GM21528 (cell line): ENCODE measurements at regions not wholly inside any gene's neighbourhood (a gene's known extent, or its start where the extent isn't known, plus 50 kb on each side); places are given as distances from the start of the nearest gene placed in this dataset.
"Not testable (repeated sequence)": the region's sequence is repeated elsewhere in the genome, so short reads cannot be mapped to it uniquely, and the experiment has no call there.

Source experiments
- ATAC-seq: cut with Tn5 transposase; IDR thresholded peaks from one replicate; pipeline ENCODE4 v1.9.1; 2021; ENCODE audit warnings: mild to moderate bottlenecking, moderate library complexity; ENCODE audit not compliant: unreplicated experiment, low FRiP score

DNA sequence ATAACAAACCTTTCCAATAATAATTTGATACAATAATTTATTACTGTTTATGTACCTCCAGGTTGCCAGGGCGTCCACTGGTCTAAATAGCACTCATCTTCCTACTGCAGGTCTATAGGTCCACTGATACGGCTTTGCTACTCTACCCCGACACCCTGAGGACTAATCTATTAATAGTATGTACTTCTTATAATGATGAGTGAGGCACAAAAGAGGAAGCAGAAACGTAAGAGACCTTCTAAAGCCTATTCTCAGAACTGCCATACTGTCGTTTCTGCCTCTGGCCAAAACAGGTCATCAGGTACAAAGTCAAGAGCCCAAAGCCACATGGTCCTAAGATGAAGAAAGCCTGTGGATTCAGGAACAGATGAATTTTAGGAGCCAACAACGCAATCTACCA, 163.2 kb upstream of the GRM7 start:
- no peak for ATAC-seq

DNA sequence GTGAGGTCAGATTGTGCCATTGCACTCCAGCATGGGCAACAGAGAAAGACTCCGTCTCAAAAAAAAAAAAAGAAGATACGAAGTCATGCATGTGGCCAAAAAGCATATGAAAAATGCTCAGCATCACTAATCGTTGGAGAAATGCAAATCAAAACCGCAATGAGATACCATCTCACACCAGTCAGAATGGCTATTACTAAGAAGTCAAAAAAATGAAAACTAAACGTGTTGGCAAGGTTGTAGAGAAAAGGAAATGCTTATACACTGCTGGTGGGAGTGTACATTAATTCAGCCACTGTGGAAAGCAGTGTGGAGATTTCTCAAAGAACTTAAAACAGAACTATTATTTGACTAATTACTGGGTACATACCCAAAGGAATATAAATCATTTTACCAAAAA, 156.1 kb upstream of the GRM7 start:
- not testable (repeated sequence) for ATAC-seq

DNA sequence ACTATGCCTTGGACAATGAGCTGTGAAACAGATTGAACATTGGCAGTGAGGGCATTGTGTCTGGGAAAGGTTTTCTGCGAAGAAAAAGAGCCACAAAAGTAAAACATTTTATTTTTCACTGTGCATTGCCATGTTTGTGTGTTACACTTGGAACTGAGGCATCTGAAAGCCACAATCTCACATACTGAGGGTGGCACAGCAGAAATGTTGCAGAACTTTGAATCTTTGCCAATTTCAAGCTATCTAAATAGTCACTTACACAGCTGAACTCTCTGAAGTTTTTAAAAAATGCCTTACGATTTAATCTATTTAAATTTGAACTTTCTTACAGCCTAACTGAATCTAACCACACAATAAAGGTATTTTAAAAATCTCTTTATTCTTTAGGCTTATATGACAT, 154.1 kb upstream of the GRM7 start:
- ATAC-seq = no peak

DNA sequence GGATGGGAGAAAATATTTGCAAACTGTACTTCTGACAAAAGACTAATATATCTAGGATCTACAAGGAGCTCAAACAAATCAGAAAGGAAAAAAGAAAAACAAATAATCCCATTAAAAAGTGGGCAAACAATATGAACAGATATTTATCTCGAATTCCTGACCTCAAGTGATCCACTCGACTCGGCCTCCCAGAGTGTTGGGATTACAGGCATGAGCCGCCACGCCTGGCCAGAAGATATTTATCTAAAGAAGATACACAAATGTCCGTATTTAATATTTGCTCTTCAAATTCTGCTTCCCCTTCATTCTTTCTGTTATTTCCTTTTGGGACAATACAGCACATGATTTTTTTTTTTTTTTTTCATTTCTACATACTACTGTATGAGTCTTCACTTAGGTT, 151.7 kb upstream of the GRM7 start:
- ATAC-seq = no peak

DNA sequence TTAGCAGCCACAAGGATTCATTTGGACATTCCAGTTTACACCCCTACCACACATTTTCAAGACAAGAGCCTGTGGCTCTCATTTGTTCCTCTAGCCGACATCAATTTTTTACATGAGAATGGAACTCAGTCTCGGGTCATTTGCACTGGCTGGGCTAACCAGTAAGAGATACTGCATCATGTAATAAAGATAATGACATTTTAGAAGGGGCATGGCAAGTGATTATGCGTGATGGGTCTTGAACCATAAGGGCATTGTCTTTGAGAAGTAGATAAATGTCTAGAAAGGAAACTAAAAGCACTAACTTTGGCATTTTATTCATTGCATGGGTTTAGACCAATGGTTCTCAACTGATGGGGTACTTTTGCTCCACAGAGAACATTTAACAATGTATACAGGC, 146.0 kb upstream of the GRM7 start:
- ATAC-seq = no peak

DNA sequence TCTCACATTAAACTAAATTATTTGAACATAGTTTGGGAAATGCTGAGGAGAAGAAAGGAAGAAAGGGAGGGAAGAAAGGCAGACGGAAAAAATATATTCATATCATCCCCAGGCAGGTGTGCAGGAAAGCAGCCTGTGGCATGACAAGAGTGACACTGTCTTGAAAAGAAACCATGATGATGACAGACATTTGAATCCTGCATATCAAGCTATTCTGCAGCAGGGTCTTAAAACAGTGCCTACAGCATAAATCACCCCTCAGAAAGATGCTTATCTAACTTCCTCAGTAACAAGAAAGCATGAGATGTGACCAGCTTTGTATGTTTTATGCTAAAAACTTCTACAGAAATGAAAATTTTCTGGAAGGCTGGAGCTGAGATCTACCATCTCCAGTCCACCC, 144.5 kb upstream of the GRM7 start:
- no peak for ATAC-seq

DNA sequence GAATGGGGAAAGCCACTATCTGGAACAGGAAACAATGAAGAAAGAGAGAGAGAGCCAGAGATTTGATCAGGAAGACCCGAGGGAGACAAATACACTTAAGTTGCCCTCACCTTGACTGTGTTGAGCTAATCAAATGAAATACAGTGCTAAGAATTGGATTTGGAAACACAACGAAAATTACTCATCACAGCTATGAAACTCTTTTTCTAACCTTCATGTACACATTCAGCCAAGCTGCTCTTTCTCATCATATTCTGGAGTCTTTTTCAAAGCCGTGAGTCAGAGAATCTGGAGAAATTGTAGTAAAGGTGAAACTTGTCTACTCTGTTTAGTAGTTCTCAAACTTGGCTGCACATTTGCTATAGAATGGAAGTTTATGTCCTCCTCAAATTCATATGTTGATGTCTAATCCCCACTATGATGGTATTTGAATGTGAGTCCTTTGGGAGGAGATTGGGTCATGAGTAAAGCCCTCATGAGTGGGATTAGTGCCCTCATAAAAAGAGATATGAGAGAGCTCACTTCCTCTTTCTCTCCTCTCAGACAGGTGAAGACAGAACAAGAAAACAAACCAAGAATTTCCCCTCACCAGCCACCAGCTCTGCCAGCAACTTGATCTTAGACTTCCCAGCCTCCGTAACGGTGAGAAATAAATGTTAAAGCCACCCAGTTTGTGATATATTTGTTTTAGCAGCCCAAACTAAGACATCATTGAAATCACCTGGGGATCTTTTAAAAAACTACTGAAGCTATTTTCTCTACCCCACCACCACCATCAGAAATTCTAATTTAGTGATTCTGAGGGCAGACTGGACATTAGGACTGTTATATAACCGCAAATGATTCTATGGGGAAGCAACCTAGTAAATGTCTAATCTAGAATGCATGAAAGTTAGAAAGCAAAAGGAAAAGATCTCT, 143.6 kb upstream of the GRM7 start:
- peak; percentile 96 for ATAC-seq

DNA sequence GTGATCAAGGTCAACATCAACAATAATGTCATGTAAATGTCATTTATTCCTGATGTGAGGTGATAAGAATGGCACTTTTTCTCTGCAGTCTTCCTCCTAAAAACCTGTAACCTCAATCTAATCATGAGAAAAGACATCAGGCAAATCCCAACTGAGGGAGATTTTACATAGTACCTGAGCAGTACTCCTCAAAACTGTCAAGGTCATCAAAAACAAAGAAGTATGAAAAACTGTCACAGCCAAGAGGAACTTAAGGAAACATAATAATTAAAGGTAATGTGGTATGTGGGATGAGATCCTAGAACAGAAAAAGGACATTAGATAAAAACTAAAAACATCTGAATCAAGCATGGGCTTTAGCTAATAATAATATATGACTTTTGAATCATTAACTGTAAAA, 140.9 kb upstream of the GRM7 start:
- ATAC-seq = no peak

DNA sequence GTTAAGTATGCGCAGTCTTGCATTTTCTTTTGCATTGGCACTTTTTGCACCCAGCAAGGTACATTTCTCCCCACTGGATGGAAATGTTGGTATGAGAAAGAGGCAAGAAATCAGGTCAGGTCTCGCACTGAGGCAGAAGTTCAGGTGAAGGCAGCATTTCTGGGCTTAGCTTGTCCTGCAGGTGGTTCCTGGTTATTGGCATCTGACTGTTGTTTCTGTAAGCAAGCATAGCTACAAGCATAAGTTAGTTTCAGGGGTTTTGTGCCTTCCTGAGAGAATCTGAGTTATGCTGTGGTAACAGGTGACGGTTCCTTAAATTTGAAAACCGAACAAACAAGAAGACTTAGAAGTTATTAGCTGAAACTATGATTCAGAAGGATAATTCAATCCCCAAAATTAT, 139.4 kb upstream of the GRM7 start:
- no peak for ATAC-seq

DNA sequence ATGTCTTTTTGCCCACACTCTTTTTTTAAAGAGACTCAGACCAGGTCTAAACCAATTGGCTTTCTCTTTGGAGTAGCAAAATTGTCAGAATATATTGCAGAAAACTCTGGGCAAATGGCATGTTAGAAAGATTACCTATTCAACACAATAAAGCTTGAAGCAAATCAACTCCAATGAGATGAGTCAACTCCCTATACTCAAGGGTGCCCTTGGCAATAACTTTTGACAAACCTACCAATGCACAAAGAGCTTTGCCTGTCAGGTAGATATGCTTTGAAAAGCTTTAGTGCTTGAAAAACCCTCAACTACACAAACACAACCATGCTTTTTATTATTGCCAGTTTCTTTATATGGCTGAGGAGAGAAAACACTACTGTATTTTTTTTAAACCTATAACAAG, 137.7 kb upstream of the GRM7 start:
- no peak for ATAC-seq

DNA sequence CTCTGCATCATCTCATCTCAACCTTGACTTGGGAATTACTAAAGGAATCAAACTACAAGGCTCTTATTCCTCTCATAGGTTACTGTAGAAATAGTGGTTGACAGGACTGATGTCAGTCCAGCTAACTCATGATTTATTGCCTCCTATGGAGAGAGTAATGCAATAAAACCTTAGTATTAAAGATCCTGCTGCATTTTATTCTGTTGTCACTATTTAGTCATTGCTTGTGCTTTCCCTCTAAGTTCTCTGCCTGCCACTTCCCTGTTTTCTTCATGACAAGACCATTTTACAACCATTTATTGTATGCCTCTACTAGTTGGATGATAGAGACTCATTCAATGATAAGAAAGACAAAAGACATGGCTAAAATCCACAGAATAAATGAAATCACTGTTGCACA, 134.1 kb upstream of the GRM7 start:
- no peak for ATAC-seq

DNA sequence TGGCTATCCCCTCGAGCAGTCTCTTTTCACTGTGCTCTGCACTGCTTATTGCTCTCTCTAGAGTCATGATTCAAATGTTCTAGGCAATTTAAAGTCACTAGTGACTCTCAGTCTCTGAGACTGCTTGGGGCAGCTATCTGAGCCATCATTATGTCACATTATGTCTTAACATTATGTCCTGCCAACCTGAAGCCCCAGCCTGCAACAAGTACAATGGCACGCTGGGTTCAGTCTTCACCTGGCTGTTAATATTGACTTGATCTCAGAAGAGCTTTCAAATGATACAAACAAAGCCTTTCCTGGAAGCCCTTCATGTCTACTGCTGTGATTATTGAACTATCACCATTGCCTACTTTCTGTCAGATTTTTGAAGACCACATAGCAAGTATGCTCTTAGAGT, 128.1 kb upstream of the GRM7 start:
- no peak for ATAC-seq

DNA sequence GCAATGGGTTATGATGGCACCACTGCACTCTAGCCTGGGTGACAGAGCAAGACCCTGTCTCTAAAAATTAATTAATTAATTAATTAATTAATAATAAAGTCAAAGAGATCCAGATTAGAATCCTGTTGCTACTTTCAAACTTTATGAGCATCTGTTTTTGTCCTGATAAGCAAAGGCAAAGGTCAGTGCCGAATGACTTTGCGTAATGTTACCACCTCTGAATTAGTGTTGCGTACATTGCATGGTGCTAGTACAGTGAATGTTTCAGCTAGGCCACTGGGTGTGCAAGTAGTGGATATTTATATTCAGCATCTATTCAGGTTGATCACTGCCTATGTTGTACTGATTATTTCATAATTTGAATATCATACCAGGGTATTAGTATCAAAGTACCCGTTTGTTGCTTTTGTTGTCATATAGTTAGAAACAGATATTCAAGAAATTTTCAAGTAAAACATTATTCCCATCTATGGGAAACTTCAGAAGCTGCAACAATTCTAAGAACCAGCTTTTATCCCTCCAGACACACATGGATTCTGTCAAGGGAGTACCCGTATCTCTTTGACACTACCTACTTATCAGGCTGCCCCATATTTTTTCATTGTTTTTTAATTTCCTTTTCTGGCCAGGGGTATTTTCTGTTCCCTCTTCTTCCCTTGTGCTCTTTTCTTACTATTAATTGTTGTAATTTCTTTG, 127.1 kb upstream of the GRM7 start:
- no peak for ATAC-seq

DNA sequence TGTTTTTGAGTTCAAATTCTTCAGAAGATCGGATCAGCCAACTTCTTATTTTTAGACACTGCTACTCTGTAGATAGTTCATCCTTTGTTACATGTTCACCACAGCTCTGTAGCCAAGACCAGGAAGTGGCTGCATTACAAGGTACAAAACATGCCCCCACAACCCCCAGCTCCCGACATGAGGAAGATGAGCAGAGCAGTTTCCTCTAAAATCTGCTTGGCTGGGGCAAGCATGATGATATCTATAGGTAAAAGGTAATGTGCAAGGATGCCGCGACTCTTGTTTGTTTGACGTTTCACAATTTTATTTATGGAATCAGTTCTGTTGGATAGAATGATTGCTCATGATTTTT, 126.5 kb upstream of the GRM7 start:
- no peak for ATAC-seq

DNA sequence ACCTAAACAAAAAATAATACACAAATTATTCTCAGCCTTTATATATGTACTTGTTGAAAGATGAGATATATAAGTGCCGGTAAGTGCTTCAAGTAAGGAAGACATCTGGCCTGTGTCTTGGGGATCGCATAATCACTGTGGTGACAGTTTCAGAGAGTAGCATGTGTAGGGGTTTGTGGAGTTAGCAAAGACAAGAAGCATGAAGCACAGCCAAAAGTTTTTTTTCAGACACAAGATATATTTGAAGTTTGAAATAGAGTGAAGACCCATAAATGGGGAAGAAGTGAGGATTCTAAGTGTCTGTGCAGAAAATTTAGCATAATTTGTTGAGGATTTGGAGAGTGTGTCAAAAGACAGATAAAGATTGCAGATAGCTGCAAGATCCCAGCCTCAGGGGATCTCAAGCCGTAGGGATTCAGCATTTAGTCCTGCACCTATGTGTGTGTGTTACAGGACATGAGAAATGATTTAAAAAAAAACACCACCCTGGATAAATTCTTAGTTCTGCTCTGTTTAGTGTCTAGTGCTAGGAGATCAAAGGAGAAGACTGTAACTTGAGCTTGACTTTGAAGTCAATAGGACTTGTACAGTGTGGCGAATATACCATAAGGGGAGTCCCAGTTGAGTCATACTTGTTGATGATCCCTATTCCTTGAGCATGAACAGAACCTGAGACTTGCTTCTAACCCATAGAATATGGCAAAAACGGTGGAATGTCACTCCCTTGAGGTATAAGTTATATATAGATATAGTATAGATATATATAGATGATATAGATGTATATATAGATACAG, 123.9 kb upstream of the GRM7 start:
- ATAC-seq = no peak

DNA sequence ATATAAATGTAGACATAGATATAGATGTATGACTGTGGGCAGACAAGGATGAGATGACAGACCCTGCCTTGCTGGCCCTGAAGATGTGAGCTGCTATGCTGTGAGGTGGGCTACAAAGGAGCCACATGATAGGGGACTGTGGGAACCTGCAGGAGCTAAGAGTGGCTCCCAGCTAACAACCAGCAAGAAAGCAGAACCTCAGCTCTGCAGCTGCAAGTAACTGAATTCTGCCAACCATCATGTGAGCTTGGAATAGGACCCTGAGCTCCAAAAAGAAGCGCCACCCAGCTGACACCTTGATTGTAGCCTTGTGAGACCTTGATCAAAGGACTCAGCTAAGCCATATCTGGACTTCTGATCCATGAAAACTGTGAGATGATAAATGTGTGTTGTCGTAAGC, 123.3 kb upstream of the GRM7 start:
- no peak for ATAC-seq

DNA sequence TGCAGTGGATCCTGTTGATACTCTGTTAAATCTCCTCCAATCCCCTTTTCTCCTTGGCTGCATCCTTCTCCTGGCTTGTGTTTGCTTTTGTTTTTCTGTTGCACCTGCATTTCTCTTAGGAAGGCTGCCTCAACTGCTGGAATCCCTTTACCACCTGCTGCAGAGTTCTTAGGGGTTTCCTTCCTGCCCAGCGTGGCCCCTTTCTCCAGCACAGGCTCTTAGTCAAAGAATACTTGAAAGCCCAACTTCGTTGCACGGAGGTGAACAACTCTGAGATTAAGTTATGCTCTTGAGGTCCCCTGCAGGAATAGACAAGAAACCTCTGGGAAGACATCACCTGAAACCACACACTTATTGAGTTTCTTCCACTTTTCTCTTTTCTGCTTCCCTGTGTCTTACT, 121.6 kb upstream of the GRM7 start:
- ATAC-seq = no peak

DNA sequence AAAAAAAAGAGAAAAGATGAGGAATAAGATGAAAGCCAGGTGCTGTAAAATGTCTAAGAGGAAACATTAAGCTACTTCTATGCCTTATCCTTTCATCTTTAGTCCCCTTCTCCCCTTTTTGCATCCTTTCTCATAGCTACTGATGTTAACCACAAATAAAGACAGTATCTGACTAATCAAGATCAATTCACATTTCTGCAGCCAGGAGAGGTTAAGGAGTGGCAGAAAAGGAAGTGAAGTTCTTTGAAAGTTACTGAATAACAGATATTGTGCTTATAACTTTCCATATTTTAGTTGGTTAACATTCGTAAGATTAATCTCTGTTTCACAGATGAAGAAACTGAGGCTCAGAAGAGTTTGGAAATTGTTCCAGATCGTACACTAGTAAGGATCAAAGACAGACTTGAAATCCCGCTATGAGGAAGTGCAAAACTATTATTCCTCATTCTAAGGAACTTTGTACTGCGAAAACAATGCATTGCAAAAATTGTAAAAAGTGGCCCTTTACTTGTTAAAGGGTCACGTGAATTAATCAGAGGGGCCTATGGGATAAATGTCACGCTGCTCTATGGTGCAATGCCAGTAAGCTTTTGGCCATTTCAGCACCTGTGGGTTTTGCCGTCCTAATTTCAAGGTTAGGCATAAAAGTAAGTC, 117.7 kb upstream of the GRM7 start:
- ATAC-seq = no peak

DNA sequence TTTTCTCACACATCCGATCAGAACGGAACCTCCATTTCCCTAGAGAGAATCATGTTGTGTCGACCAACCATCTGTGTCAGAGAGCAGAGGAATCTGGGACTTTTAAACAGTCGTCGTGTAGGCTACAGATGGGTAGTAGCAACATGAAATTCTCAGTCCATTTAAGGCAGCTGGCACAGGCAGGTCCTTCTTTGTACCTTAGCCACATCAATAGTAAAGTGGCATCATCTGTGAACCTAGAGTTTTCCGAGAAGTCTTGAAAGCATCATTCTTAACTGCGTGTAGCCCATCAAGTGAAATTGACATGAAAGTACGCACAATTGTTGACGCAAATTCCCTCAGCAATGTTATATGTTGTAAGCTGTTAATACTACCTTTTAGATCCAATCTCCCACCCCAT, 114.5 kb upstream of the GRM7 start:
- no peak for ATAC-seq

DNA sequence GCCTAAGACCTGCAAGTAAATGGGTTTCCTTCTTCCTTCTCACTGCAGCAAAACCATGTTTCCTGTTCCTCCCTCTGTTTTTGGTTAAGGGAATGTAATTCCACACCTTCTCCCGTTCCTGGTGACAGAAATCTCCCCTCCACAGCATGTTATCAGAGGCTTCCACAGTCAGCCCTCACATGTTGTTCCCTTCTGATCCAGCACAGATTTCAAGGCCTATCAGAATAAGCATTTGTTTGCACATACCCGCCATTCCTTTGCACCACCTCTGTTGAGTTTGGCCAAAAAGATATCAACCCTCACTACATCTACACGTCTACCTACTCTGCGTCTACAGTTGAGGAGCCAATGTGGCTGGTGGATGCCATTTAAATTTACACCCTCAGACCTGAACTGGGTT, 113.9 kb upstream of the GRM7 start:
- ATAC-seq = no peak

DNA sequence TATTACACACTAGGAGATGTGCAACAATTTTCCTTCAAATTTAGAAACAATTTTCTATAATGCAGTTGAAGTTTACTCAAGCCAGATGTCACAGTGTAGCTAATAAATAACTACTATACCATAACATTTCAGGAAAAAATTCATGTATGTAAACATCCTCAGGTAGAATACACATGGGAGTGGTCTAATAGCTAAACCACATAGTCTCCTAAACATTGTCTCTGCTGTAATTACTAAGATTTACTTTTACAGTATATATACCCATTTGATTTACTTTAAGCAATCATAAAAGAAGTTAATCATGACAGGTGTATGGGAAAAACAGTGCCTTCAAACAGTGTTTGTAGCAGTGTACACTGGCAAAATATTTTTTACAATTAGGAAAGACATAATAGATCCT, 110.1 kb upstream of the GRM7 start:
- no peak for ATAC-seq
